Stimulated activated CD4-positive, alpha-beta T cell treated with anti-CD3 and anti-CD28 coated beads, Interleukin-15, amount 100 ng/mL, for 1 hour (primary cell): ENCODE measurements at regions not wholly inside any gene's neighbourhood (a gene's known extent, or its start where the extent isn't known, plus 50 kb on each side); places are given as distances from the start of the nearest gene placed in this dataset.

Experiments
- DNase-seq, 2 donors: peaks; one replicate each; pipeline ENCODE4 v3.0.0-alpha.2; 2020; ENCODE audit warnings: low read depth in 1 of 2, low spot score in 1 of 2

GRCh38 chr22:22417495-22418162 lies 90.9 kb downstream of the ZNF280B start:
- no peak for DNase-seq

GRCh38 chr22:22418163-22418549 lies 90.4 kb downstream of the ZNF280B start:
- no peak for DNase-seq

GRCh38 chr22:22418957-22419356 lies 89.6 kb downstream of the ZNF280B start:
- no peak for DNase-seq

- no peak for DNase-seq
Observed at GRCh38 chr22:22420580-22420979, 88.0 kb downstream of the ZNF280B start.

- DNase-seq: no peak
Observed at GRCh38 chr22:22421392-22421791, 87.2 kb downstream of the ZNF280B start.

GRCh38 chr22:22422629-22423112 lies 85.9 kb downstream of the ZNF280B start:
- DNase-seq: peak; percentile 10 to 45

GRCh38 chr22:22423681-22424080 lies 84.9 kb downstream of the ZNF280B start:
- DNase-seq: no peak

GRCh38 chr22:22424210-22424800 lies 84.2 kb downstream of the ZNF280B start:
- no peak for DNase-seq

GRCh38 chr22:22424956-22425355 lies 83.6 kb downstream of the ZNF280B start:
- no peak for DNase-seq

GRCh38 chr22:22425356-22425755 lies 83.2 kb downstream of the ZNF280B start:
- no peak for DNase-seq

- no peak for DNase-seq
Observed at GRCh38 chr22:22425783-22426624, 82.5 kb downstream of the ZNF280B start.

GRCh38 chr22:22427542-22428065 lies 80.9 kb downstream of the ZNF280B start:
- DNase-seq: no peak

- DNase-seq: no peak
Observed at GRCh38 chr22:22428222-22429098, 80.1 kb downstream of the ZNF280B start.

GRCh38 chr22:22429369-22430108 lies 79.0 kb downstream of the ZNF280B start:
- no peak for DNase-seq

- DNase-seq: no peak
Observed at GRCh38 chr22:22430111-22430820, 78.3 kb downstream of the ZNF280B start.

GRCh38 chr22:22431271-22432220 lies 77.0 kb downstream of the ZNF280B start:
- peak; percentile 11 to 19 for DNase-seq

- no peak for DNase-seq
Observed at GRCh38 chr22:22432479-22432878, 76.1 kb downstream of the ZNF280B start.

GRCh38 chr22:22432937-22433336 lies 75.6 kb downstream of the ZNF280B start:
- no peak for DNase-seq
